Endothelial cell (in vitro differentiated cells): ENCODE measurements at regions not wholly inside any gene's neighbourhood (a gene's known extent, or its start where the extent isn't known, plus 50 kb on each side); places are given as distances from the start of the nearest gene placed in this dataset.

Experiments used
- DNase-seq: peaks from one replicate; pipeline ENCODE4 v3.0.0; 2021; ENCODE audit warnings: low spot score
- H3K27ac Mint-ChIP-seq: one replicate; pipeline ENCODE4 v1.8.0; 2021; ENCODE audit warnings: mixed read lengths, inconsistent platforms; ENCODE audit not compliant: unreplicated experiment
- H3K27me3 Mint-ChIP-seq: one replicate; pipeline ENCODE4 v1.8.0; 2021; ENCODE audit warnings: mild to moderate bottlenecking, moderate library complexity, mixed read lengths, inconsistent platforms; ENCODE audit not compliant: unreplicated experiment
- H3K36me3 Mint-ChIP-seq: one replicate; pipeline ENCODE4 v1.8.0; 2021; ENCODE audit warnings: mild to moderate bottlenecking, low read depth, mixed read lengths, inconsistent platforms; ENCODE audit not compliant: unreplicated experiment
- H3K4me1 Mint-ChIP-seq: one replicate; pipeline ENCODE4 v1.8.0; 2021; ENCODE audit warnings: mild to moderate bottlenecking, mixed read lengths, inconsistent platforms; ENCODE audit not compliant: unreplicated experiment
- H3K4me3 Mint-ChIP-seq: one replicate; pipeline ENCODE4 v1.8.0; 2021; ENCODE audit warnings: mild to moderate bottlenecking, mixed read lengths, inconsistent platforms; ENCODE audit not compliant: unreplicated experiment
- H3K9me3 Mint-ChIP-seq: one replicate; pipeline ENCODE4 v1.8.0; 2021; ENCODE audit warnings: mixed read lengths, inconsistent platforms; ENCODE audit not compliant: unreplicated experiment
- CTCF ChIP-seq: fragments of 200-600 bp; sonication (generic); IDR thresholded peaks from one replicate; pipeline ENCODE4 v1.5.0; 2021; ENCODE audit warnings: antibody characterized with exemption; ENCODE audit not compliant: unreplicated experiment

- no peak overlapping the region for H3K27ac Mint-ChIP-seq
- H3K4me1 Mint-ChIP-seq, result no peaks in the 10 kb centered on the region
- peaks cover 7% of the 10 kb centered on the region for H3K36me3 Mint-ChIP-seq
- no peak for TF ChIP-seq CTCF
- H3K9me3 Mint-ChIP-seq, result peaks cover 8% of the 10 kb centered on the region
- no peak for DNase-seq
- H3K27me3 Mint-ChIP-seq, result no peaks in the 10 kb centered on the region
- H3K4me3 Mint-ChIP-seq, result no peak overlapping the region
Measured at GRCh38 chr1:73066866-73067265, 784.5 kb upstream of the NEGR1 start.

- Mint-ChIP-seq H3K4me1 (no peaks in the 10 kb centered on the region), H3K9me3 (peaks cover 8% of the 10 kb centered on the region), H3K27ac (no peak overlapping the region), H3K4me3 (no peak overlapping the region), H3K36me3 (peaks cover 7% of the 10 kb centered on the region), H3K27me3 (no peaks in the 10 kb centered on the region)
- no peak for DNase-seq
- no peak for TF ChIP-seq CTCF
Measured at GRCh38 chr1:73065339-73066041, 783.2 kb upstream of the NEGR1 start.

GRCh38 chr1:73056826-73057225, 774.5 kb upstream of the NEGR1 start:
- Mint-ChIP-seq H3K9me3 (no peaks in the 10 kb centered on the region), H3K27ac (no peak overlapping the region), H3K4me1 (no peaks in the 10 kb centered on the region), H3K4me3 (no peak overlapping the region), H3K27me3 (no peaks in the 10 kb centered on the region), H3K36me3 (no peaks in the 10 kb centered on the region)
- no peak for TF ChIP-seq CTCF
- DNase-seq, result no peak

- no peaks in the 10 kb centered on the region for H3K36me3 Mint-ChIP-seq
- no peak for TF ChIP-seq CTCF
- H3K4me1 Mint-ChIP-seq, result no peaks in the 10 kb centered on the region
- no peak for DNase-seq
- H3K27ac Mint-ChIP-seq, result no peak overlapping the region
- no peak overlapping the region for H3K4me3 Mint-ChIP-seq
- no peaks in the 10 kb centered on the region for H3K9me3 Mint-ChIP-seq
- H3K27me3 Mint-ChIP-seq, result no peaks in the 10 kb centered on the region
Measured at GRCh38 chr1:73044241-73045036, 762.1 kb upstream of the NEGR1 start.

GRCh38 chr1:73042403-73042802, 760.1 kb upstream of the NEGR1 start:
- Mint-ChIP-seq H3K27me3 (no peaks in the 10 kb centered on the region), H3K4me1 (no peaks in the 10 kb centered on the region), H3K27ac (no peak overlapping the region), H3K36me3 (no peaks in the 10 kb centered on the region), H3K9me3 (no peaks in the 10 kb centered on the region), H3K4me3 (no peak overlapping the region)
- DNase-seq, result no peak
- no peak for TF ChIP-seq CTCF
